Activated CD8-positive, alpha-beta memory T cell treated with anti-CD3 and anti-CD28 coated beads for 36 hours (primary cell): ENCODE measurements at regions not wholly inside any gene's neighbourhood (a gene's known extent, or its start where the extent isn't known, plus 50 kb on each side); places are given as distances from the start of the nearest gene placed in this dataset.
"Not testable (repeated sequence)": the region's sequence is repeated elsewhere in the genome, so short reads cannot be mapped to it uniquely, and the experiment has no call there.

ENCODE experiments used
- CTCF ChIA-PET: fragments of 350-600 bp; sonication (Branson Sonifier 250); formaldehyde crosslinking; loops from one replicate; lab custom pipeline; 2021; ENCODE audit warnings: antibody characterized with exemption; lab: Charles Lee
- POLR2A ChIA-PET: fragments of 350-600 bp; sonication (Branson Sonifier 250); formaldehyde crosslinking; loops from one replicate; lab custom pipeline; 2021; ENCODE audit warnings: antibody characterized with exemption; lab: Charles Lee

GRCh38 chr3:8317661-8318649 lies 183.7 kb upstream of the LMCD1 start:
- ChIA-PET POLR2A (no interaction called here), CTCF (interaction anchor here (0.5 kb wide), 1 partner anchor 100 kb away, joined by 3 read pairs; no protein-coding TSS in a partner anchor)

- CTCF ChIA-PET: no interaction called here
Observed at GRCh38 chr3:8319935-8320634, 181.5 kb upstream of the LMCD1 start.

DNA sequence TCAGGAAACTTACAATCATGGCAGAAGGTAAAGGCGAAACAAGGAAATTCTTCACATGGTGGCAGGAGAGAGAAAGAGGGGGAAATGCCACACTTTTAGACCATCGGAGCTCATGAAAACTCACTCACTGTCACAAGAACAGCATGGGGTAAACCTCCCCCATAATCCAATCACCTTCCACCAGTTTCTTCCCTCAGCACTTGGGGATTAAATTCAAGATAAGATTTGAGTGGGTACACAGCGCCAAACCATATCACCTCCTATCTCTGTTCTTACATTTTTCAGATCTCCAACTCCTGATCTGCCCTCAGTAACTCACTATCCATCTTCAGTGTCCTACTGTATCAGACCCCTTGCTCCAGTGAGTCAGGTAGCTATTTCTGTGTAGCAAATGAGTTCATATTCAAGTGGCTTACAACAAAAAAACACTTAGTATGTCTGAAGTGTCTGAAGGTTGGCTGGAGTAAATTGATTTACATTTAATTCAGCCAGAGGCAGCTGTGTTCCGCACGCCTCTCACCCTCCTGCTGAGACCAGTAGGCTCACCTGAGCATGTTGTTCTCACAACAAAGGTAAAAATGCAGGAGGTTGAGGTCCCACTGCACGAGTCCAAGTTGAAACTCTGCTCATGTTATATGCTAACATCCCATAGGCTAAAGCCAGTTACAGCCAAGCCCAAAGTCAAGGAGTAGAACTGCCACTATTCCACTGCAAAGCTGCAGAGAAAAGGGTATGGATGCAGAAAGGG lies 180.7 kb upstream of the LMCD1 start:
- ChIA-PET POLR2A (no interaction called here), CTCF (no interaction called here)

More at GRCh38 chr3:8319935-8320634, 181.5 kb upstream of the LMCD1 start:
- POLR2A ChIA-PET: no interaction called here

DNA sequence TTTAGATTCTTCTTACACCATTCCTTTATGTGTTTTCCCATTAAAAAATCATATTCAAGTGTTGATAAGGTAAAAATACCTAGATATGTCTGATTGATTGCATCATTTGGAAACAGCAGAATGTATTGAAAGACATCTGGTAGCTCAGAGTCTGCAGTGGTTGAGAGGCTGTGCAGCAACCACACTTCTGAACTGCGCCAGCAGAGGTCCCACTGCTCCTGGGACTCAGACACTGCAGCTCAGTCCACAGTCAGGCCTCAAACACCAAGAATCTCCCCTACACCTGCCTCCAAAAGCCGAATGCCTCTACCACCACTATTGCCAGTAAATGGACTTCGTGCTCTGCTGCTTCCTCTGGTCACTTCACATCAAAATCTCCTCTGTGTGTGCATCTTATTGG lies 176.9 kb upstream of the LMCD1 start:
- POLR2A ChIA-PET: no interaction called here

GRCh38 chr3:8325306-8325705 lies 176.3 kb upstream of the LMCD1 start:
- ChIA-PET POLR2A (no interaction called here), CTCF (interaction anchor here (0.9 to 2.2 kb wide), 2 partner anchors 91 to 99 kb away, joined by 3 to 21 read pairs; no protein-coding TSS in a partner anchor)

More for the DNA sequence above, 176.9 kb upstream of the LMCD1 start:
- CTCF ChIA-PET: interaction anchor here (0.9 to 2.2 kb wide), 2 partner anchors 92 to 99 kb away, joined by 3 to 21 read pairs; no protein-coding TSS in a partner anchor

GRCh38 chr3:8325833-8326232 lies 175.8 kb upstream of the LMCD1 start:
- CTCF ChIA-PET: interaction anchor here (2.2 kb wide), 1 partner anchor 91 kb away, joined by 21 read pairs; no protein-coding TSS in a partner anchor
- POLR2A ChIA-PET: not testable (repeated sequence)

GRCh38 chr3:8327739-8328138 lies 173.9 kb upstream of the LMCD1 start:
- ChIA-PET CTCF (no interaction called here), POLR2A (no interaction called here)

GRCh38 chr3:8328967-8329366 lies 172.7 kb upstream of the LMCD1 start:
- POLR2A ChIA-PET: no interaction called here
- CTCF ChIA-PET: no interaction called here

DNA sequence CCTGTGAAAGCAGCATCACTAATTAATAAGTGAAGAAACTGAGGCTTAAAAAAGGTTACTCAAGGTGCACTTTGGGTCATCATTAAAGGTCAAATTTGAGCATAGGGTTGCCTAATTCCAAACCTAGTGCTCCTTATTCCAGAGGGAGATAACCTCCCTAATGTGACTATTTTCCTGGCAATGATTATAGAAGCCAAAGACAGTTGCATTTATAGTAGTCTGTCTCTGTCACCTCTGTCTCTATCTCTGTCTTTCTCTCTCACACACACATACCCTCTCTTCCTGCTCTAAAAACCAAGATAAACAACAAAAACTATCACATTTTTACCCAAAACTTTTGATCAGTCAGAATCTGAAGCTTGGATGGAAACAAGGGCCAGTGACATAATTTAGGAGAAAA lies 172.0 kb upstream of the LMCD1 start:
- CTCF ChIA-PET: no interaction called here
- POLR2A ChIA-PET: no interaction called here

DNA sequence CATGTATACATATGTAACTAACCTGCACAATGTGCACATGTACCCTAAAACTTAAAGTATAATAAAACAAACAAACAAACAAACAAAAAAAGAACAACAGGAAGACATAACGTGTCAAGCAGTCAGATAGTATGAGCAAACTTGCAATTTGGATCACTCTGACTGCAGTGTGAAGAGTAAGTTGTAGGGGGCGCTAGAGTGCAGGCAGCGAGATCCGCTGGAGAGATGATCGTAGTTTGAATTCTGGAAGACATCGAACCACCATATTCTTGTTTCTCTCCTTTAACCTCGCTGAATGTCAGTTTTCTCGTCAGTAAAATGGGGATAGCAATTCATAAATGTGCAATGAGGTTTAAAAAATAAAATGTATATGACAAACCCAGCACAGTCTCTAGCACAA lies 165.2 kb upstream of the LMCD1 start:
- CTCF ChIA-PET: no interaction called here

GRCh38 chr3:8338424-8338823 lies 163.2 kb upstream of the LMCD1 start:
- ChIA-PET CTCF (interaction anchor here (0.6 kb wide), 1 partner anchor 27 kb away, joined by 4 read pairs; no protein-coding TSS in a partner anchor), POLR2A (no interaction called here)

More for the DNA sequence above, 165.2 kb upstream of the LMCD1 start:
- POLR2A ChIA-PET: no interaction called here

GRCh38 chr3:8341821-8342247 lies 159.8 kb upstream of the LMCD1 start:
- CTCF ChIA-PET: no interaction called here
- POLR2A ChIA-PET: no interaction called here

DNA sequence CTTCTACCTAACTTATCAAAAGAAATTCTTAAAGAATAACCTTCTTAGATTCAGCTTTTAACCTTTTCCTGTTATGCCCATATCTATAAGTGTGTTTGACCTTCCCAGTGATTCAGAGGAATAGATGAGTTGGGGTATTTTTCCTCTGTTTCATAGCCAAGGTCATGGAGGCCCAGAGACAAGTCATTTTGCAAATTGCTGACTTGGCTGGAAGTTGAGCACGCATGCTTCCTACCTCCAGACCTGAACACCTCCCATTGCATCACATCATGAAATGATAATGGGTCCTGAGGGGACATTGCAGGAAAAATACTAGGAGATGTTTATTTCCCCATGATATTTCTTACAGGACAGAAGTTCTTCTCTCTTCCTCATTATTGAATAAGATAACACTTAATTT lies 158.6 kb upstream of the LMCD1 start:
- CTCF ChIA-PET: no interaction called here
- POLR2A ChIA-PET: no interaction called here

DNA sequence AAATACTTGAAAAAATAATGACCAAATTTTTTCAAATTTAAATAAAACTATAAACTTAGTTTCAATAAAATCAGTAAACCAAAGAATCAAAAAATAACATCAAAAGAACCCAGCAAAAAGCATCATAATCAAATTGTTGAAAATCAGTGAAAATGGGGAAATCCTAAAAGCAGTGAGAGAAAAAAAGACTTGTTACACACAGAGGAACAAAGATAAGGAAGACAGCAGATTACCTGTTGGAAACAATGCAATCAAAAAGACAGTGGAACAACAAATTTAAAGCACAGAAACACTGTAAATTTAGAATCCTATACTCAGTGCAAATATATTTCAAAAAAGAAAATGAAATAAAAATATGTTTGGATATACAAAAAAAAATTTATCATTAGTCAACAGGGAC lies 156.2 kb upstream of the LMCD1 start:
- ChIA-PET POLR2A (no interaction called here), CTCF (no interaction called here)

DNA sequence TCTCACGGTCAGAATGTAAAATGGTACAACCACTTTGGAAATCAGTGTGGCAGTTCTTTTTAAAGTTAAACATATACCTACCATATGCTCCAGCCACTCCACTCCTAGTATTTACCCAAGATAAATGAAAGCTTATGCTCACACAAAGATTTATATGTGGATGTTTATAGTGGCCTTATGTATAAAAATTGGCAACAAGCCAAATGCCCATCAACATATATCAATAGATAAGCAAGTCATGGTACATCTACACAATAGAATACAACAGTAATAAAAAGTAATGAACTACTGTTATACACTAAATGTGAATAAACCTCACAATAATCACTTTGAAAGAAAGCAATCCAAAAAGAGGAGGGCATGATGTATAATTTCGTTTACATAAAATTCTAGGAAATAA lies 153.5 kb upstream of the LMCD1 start:
- CTCF ChIA-PET: no interaction called here
- POLR2A ChIA-PET: no interaction called here

DNA sequence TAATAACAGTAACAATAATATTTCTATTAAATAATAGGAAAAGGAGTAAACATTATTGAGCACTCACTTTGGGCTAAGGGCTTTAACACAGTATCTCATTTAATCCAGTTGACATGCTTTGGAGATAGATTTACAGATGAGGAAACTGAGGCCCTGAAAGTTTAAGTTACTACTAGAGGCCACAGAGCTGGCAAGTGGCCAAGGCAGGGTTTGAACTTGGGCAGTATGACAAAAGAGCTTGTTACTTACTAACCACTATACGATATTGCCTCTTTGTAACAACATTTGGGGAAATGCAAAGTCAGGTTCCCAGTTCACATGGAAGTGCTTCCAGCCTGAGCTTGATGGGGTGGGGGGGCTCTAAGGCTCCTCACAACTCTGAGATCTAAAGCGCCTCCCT lies 149.1 kb upstream of the LMCD1 start:
- ChIA-PET CTCF (no interaction called here), POLR2A (interaction anchor here (0.5 kb wide), 1 partner anchor 1011 kb away, joined by 3 read pairs; no protein-coding TSS in a partner anchor)

- CTCF ChIA-PET: no interaction called here
- POLR2A ChIA-PET: interaction anchor here (0.5 kb wide), 1 partner anchor 1010 kb away, joined by 3 read pairs; no protein-coding TSS in a partner anchor
Observed at GRCh38 chr3:8353364-8353763, 148.3 kb upstream of the LMCD1 start.

GRCh38 chr3:8355346-8355745 lies 146.3 kb upstream of the LMCD1 start:
- ChIA-PET POLR2A (no interaction called here), CTCF (no interaction called here)

DNA sequence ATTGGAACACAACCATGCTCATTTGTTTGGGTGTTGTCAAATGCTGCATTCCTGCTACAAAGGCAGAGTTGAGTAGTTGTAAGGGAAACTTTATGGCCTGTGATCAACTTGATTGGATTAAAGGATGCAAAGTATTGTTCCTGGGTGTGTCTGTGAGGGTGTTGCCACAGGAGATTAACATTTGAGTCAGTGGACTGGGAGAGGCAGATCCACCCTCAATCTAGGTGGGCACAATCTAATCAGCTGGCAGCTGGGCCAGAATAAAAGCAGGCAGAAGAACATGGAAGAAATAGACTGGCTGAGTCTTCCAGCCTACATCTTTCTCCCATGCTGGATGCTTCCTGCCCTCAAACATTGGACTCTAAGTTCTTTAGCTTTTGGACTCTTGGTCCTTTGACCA lies 145.6 kb upstream of the LMCD1 start:
- POLR2A ChIA-PET, CTCF ChIA-PET: not testable (repeated sequence)
